ENCODE measurements at regions not wholly inside any gene's neighbourhood (a gene's known extent, or its start where the extent isn't known, plus 50 kb on each side); places are given as distances from the start of the nearest gene placed in this dataset.

GRCh38 chr2:33978471-33978870 lies 379.4 kb upstream of the FAM98A start:
- Histone ChIP-seq H3K36me3 (ENCODE audit: control insufficient read depth, insufficient read depth, low read length) (no peaks in the 10 kb centered on the region), H3K27ac (ENCODE audit: insufficient read depth, low read length, poor library complexity, severe bottlenecking) (no peak overlapping the region), H3K4me3 (ENCODE audit: insufficient read depth, low read depth, low read length, poor library complexity, severe bottlenecking) (no peak overlapping the region), H3K9me3 (ENCODE audit: control insufficient read depth, low read length) (no peaks in the 10 kb centered on the region), H3K27me3 (replicated peaks; ENCODE audit: control insufficient read depth, insufficient read depth, low read length, poor library complexity, severe bottlenecking) (no peaks in the 10 kb centered on the region), H3K4me1 (ENCODE audit: control insufficient read depth, insufficient read depth, low read length, poor library complexity, severe bottlenecking) (no peaks in the 10 kb centered on the region)
- DNase-seq: no peak

- no peak for DNase-seq
Observed at GRCh38 chr2:33975498-33975897, 376.4 kb upstream of the FAM98A start.

GRCh38 chr2:33967103-33967502 lies 368.0 kb upstream of the FAM98A start:
- Histone ChIP-seq H3K27ac (ENCODE audit: insufficient read depth, low read length, poor library complexity, severe bottlenecking) (no peak overlapping the region), H3K27me3 (replicated peaks; ENCODE audit: control insufficient read depth, insufficient read depth, low read length, poor library complexity, severe bottlenecking) (no peaks in the 10 kb centered on the region), H3K36me3 (ENCODE audit: control insufficient read depth, insufficient read depth, low read length) (no peaks in the 10 kb centered on the region), H3K4me3 (ENCODE audit: insufficient read depth, low read depth, low read length, poor library complexity, severe bottlenecking) (no peak overlapping the region), H3K4me1 (ENCODE audit: control insufficient read depth, insufficient read depth, low read length, poor library complexity, severe bottlenecking) (no peaks in the 10 kb centered on the region), H3K9me3 (ENCODE audit: control insufficient read depth, low read length) (no peaks in the 10 kb centered on the region)
- no peak for DNase-seq

More at GRCh38 chr2:33975498-33975897, 376.4 kb upstream of the FAM98A start:
- Histone ChIP-seq H3K27ac (ENCODE audit: insufficient read depth, low read length, poor library complexity, severe bottlenecking) (no peak overlapping the region), H3K9me3 (ENCODE audit: control insufficient read depth, low read length) (no peaks in the 10 kb centered on the region), H3K4me3 (ENCODE audit: insufficient read depth, low read depth, low read length, poor library complexity, severe bottlenecking) (no peak overlapping the region), H3K27me3 (replicated peaks; ENCODE audit: control insufficient read depth, insufficient read depth, low read length, poor library complexity, severe bottlenecking) (no peaks in the 10 kb centered on the region), H3K36me3 (ENCODE audit: control insufficient read depth, insufficient read depth, low read length) (no peaks in the 10 kb centered on the region), H3K4me1 (ENCODE audit: control insufficient read depth, insufficient read depth, low read length, poor library complexity, severe bottlenecking) (no peaks in the 10 kb centered on the region)

- Histone ChIP-seq H3K4me3 (ENCODE audit: insufficient read depth, low read depth, low read length, poor library complexity, severe bottlenecking) (no peak overlapping the region), H3K4me1 (ENCODE audit: control insufficient read depth, insufficient read depth, low read length, poor library complexity, severe bottlenecking) (no peaks in the 10 kb centered on the region), H3K36me3 (ENCODE audit: control insufficient read depth, insufficient read depth, low read length) (no peaks in the 10 kb centered on the region), H3K27ac (ENCODE audit: insufficient read depth, low read length, poor library complexity, severe bottlenecking) (no peak overlapping the region), H3K9me3 (ENCODE audit: control insufficient read depth, low read length) (no peaks in the 10 kb centered on the region), H3K27me3 (replicated peaks; ENCODE audit: control insufficient read depth, insufficient read depth, low read length, poor library complexity, severe bottlenecking) (no peaks in the 10 kb centered on the region)
- DNase-seq: no peak
Observed at GRCh38 chr2:33958591-33958990, 359.5 kb upstream of the FAM98A start.

- H3K4me1 ChIP-seq (ENCODE audit: control insufficient read depth, insufficient read depth, low read length, poor library complexity, severe bottlenecking): no peaks in the 10 kb centered on the region
- no peak overlapping the region for H3K4me3 ChIP-seq (ENCODE audit: insufficient read depth, low read depth, low read length, poor library complexity, severe bottlenecking)
- no peaks in the 10 kb centered on the region for H3K27me3 ChIP-seq (replicated peaks; ENCODE audit: control insufficient read depth, insufficient read depth, low read length, poor library complexity, severe bottlenecking)
- no peak overlapping the region for H3K27ac ChIP-seq (ENCODE audit: insufficient read depth, low read length, poor library complexity, severe bottlenecking)
- DNase-seq: no peak
- H3K9me3 ChIP-seq (ENCODE audit: control insufficient read depth, low read length): no peaks in the 10 kb centered on the region
- H3K36me3 ChIP-seq (ENCODE audit: control insufficient read depth, insufficient read depth, low read length): no peaks in the 10 kb centered on the region
Observed at GRCh38 chr2:33949371-33949770, 350.3 kb upstream of the FAM98A start.

GRCh38 chr2:33946193-33946592 lies 347.1 kb upstream of the FAM98A start:
- H3K4me3 ChIP-seq (ENCODE audit: insufficient read depth, low read depth, low read length, poor library complexity, severe bottlenecking): no peak overlapping the region
- H3K36me3 ChIP-seq (ENCODE audit: control insufficient read depth, insufficient read depth, low read length): no peaks in the 10 kb centered on the region
- no peak overlapping the region for H3K27ac ChIP-seq (ENCODE audit: insufficient read depth, low read length, poor library complexity, severe bottlenecking)
- no peaks in the 10 kb centered on the region for H3K9me3 ChIP-seq (ENCODE audit: control insufficient read depth, low read length)
- no peaks in the 10 kb centered on the region for H3K4me1 ChIP-seq (ENCODE audit: control insufficient read depth, insufficient read depth, low read length, poor library complexity, severe bottlenecking)
- H3K27me3 ChIP-seq (replicated peaks; ENCODE audit: control insufficient read depth, insufficient read depth, low read length, poor library complexity, severe bottlenecking): no peaks in the 10 kb centered on the region
- no peak for DNase-seq

GRCh38 chr2:33933203-33933602 lies 334.1 kb upstream of the FAM98A start:
- DNase-seq: no peak
- Histone ChIP-seq H3K4me3 (ENCODE audit: insufficient read depth, low read depth, low read length, poor library complexity, severe bottlenecking) (no peak overlapping the region), H3K4me1 (ENCODE audit: control insufficient read depth, insufficient read depth, low read length, poor library complexity, severe bottlenecking) (no peaks in the 10 kb centered on the region), H3K27ac (ENCODE audit: insufficient read depth, low read length, poor library complexity, severe bottlenecking) (no peak overlapping the region), H3K36me3 (ENCODE audit: control insufficient read depth, insufficient read depth, low read length) (no peaks in the 10 kb centered on the region), H3K9me3 (ENCODE audit: control insufficient read depth, low read length) (no peaks in the 10 kb centered on the region), H3K27me3 (replicated peaks; ENCODE audit: control insufficient read depth, insufficient read depth, low read length, poor library complexity, severe bottlenecking) (no peaks in the 10 kb centered on the region)

GRCh38 chr2:33931164-33931563 lies 332.1 kb upstream of the FAM98A start:
- Histone ChIP-seq H3K4me3 (ENCODE audit: insufficient read depth, low read depth, low read length, poor library complexity, severe bottlenecking) (no peak overlapping the region), H3K27me3 (replicated peaks; ENCODE audit: control insufficient read depth, insufficient read depth, low read length, poor library complexity, severe bottlenecking) (no peaks in the 10 kb centered on the region), H3K4me1 (ENCODE audit: control insufficient read depth, insufficient read depth, low read length, poor library complexity, severe bottlenecking) (no peaks in the 10 kb centered on the region), H3K36me3 (ENCODE audit: control insufficient read depth, insufficient read depth, low read length) (no peaks in the 10 kb centered on the region), H3K27ac (ENCODE audit: insufficient read depth, low read length, poor library complexity, severe bottlenecking) (no peak overlapping the region), H3K9me3 (ENCODE audit: control insufficient read depth, low read length) (no peaks in the 10 kb centered on the region)
- no peak for DNase-seq

- no peaks in the 10 kb centered on the region for H3K4me1 ChIP-seq (ENCODE audit: control insufficient read depth, insufficient read depth, low read length, poor library complexity, severe bottlenecking)
- H3K27ac ChIP-seq (ENCODE audit: insufficient read depth, low read length, poor library complexity, severe bottlenecking): no peak overlapping the region
- no peaks in the 10 kb centered on the region for H3K27me3 ChIP-seq (replicated peaks; ENCODE audit: control insufficient read depth, insufficient read depth, low read length, poor library complexity, severe bottlenecking)
- H3K36me3 ChIP-seq (ENCODE audit: control insufficient read depth, insufficient read depth, low read length): no peaks in the 10 kb centered on the region
- no peaks in the 10 kb centered on the region for H3K9me3 ChIP-seq (ENCODE audit: control insufficient read depth, low read length)
- H3K4me3 ChIP-seq (ENCODE audit: insufficient read depth, low read depth, low read length, poor library complexity, severe bottlenecking): no peak overlapping the region
- DNase-seq: no peak
Observed at GRCh38 chr2:33929467-33929866, 330.4 kb upstream of the FAM98A start.

GRCh38 chr2:33927756-33928155 lies 328.7 kb upstream of the FAM98A start:
- Histone ChIP-seq H3K9me3 (ENCODE audit: control insufficient read depth, low read length) (no peaks in the 10 kb centered on the region), H3K27ac (ENCODE audit: insufficient read depth, low read length, poor library complexity, severe bottlenecking) (no peak overlapping the region), H3K4me1 (ENCODE audit: control insufficient read depth, insufficient read depth, low read length, poor library complexity, severe bottlenecking) (no peaks in the 10 kb centered on the region), H3K27me3 (replicated peaks; ENCODE audit: control insufficient read depth, insufficient read depth, low read length, poor library complexity, severe bottlenecking) (no peaks in the 10 kb centered on the region), H3K4me3 (ENCODE audit: insufficient read depth, low read depth, low read length, poor library complexity, severe bottlenecking) (no peak overlapping the region), H3K36me3 (ENCODE audit: control insufficient read depth, insufficient read depth, low read length) (no peaks in the 10 kb centered on the region)
- DNase-seq: no peak

GRCh38 chr2:33925311-33925710 lies 326.2 kb upstream of the FAM98A start:
- H3K4me3 ChIP-seq (ENCODE audit: insufficient read depth, low read depth, low read length, poor library complexity, severe bottlenecking): no peak overlapping the region
- H3K27ac ChIP-seq (ENCODE audit: insufficient read depth, low read length, poor library complexity, severe bottlenecking): no peak overlapping the region
- H3K9me3 ChIP-seq (ENCODE audit: control insufficient read depth, low read length): no peaks in the 10 kb centered on the region
- DNase-seq: no peak
- no peaks in the 10 kb centered on the region for H3K27me3 ChIP-seq (replicated peaks; ENCODE audit: control insufficient read depth, insufficient read depth, low read length, poor library complexity, severe bottlenecking)
- H3K4me1 ChIP-seq (ENCODE audit: control insufficient read depth, insufficient read depth, low read length, poor library complexity, severe bottlenecking): no peaks in the 10 kb centered on the region
- H3K36me3 ChIP-seq (ENCODE audit: control insufficient read depth, insufficient read depth, low read length): no peaks in the 10 kb centered on the region
